Adrenal gland (tissue), 9 donors: ENCODE measurements at regions not wholly inside any gene's neighbourhood (a gene's known extent, or its start where the extent isn't known, plus 50 kb on each side); places are given as distances from the start of the nearest gene placed in this dataset.

Source experiments
- DNase-seq, 7 donors: peaks; one replicate each; pipeline ENCODE4 v3.0.0-alpha.2; 2019 to 2020
- H3K27ac ChIP-seq, 5 donors: fragments of 200-600 bp; sonication (generic) in 4 of 5; 1 replicate in 3 of 5; 2 replicates in 2 of 5; pipeline versions ENCODE4 v1.5.1 to v1.8.0; 2016 to 2020; ENCODE audit warnings: mild to moderate bottlenecking in 1 of 5
- H3K27me3 ChIP-seq: fragments of 200-600 bp; 2 replicates; pipeline ENCODE4 v1.8.0; 2021
- H3K36me3 ChIP-seq, 2 donors: fragments of 200-600 bp; replicated peaks in 1 of 2; 1 replicate in 1 of 2; 2 replicates in 1 of 2; pipeline versions ENCODE4 v1.5.1 to v1.8.0; 2018 to 2022
- H3K4me1 ChIP-seq, 2 donors: fragments of 200-600 bp; replicated peaks in 1 of 2; 1 replicate in 1 of 2; 2 replicates in 1 of 2; pipeline versions ENCODE4 v1.5.1 to v1.8.0; 2018 to 2021
- H3K4me3 ChIP-seq, 4 donors: fragments of 200-600 bp; sonication (generic) in 3 of 4; one replicate each; pipeline ENCODE4 v1.5.1; 2016 to 2018
- H3K9me3 ChIP-seq, 3 donors: fragments of 200-600 bp; sonication (generic) in 1 of 3; replicated peaks in 1 of 3; 1 replicate in 2 of 3; 2 replicates in 1 of 3; pipeline versions ENCODE4 v1.5.1 to v1.8.0; 2016 to 2021
- POLR2A ChIP-seq, 2 donors: fragments of 450-650 bp; IDR thresholded peaks; one replicate each; pipeline ENCODE4 v1.6.1; 2017; ENCODE audit warnings: antibody characterized with exemption in 2 of 2, mild to moderate bottlenecking in 2 of 2, moderate library complexity in 1 of 2
- WGBS, 4 donors: extraction: QIAGEN DNeasy Blood & Tissue Kit in 2 of 4; methylation state at CpG; one replicate each; pipeline versions ENCODE4 v1.1.5 to v1.1.7; 2013 to 2017; 5-methylcytosine and 5-hydroxymethylcytosine counted together
- intact Hi-C, 2 donors: fragments of 100-400 bp; cut with DNase I; formaldehyde crosslinking; loops; one replicate each; pipeline versions ENCODE4 v1.14.1 to v1.15.0; 2022 to 2023
- TF ChIP-seq, protein P1 (sequence below), 6 experiments: fragments of 450-650 bp in 4 of 6; fragments of 200-600 bp in 2 of 6; sonication (generic) in 1 of 6; IDR thresholded peaks; 1 replicate in 5 of 6; 2 replicates in 1 of 6; pipeline versions ENCODE4 v1.5.1 to v1.8.0; 2016 to 2021; ENCODE audit warnings: antibody characterized with exemption in 6 of 6, mild to moderate bottlenecking in 2 of 6, moderate library complexity in 1 of 6
- donor health status: healthy with polysubstance abuse.
- donor health status: Bipolar disorder and iron deficiency.
- donor health status: DM: yes; HTN: yes; CAD: no.
- donor health status: DM: no; HTN: no; CAD: no.
- donor health status: DM: no; HTN: no; CAD: no.

DNA sequence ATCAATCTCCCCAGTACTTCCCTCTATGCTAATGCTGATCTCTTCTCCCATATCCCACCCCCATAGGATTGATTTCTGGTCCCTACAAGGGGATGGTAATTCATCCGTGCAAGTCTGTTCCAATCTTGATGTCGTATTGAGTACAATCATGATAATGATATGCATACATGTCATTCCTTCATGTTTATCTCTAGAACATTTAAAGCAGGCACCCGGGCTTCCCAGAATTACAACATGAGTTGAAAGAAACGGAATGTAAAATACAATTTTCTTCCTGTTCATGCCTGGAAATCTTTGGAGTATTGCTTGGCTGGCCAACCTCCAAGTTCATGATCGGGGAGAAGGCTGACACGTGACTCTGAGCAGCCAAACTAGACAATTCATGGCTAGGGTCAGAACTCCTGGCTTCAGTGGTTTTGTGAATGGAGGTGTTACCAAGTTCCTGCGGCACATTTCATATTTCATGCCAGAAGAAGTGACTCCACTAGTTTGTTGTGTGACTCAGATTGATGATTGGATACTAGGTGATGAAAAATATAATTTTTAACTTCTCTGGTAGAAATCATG is 66.6 kb downstream of the C9orf152 start:
- H3K9me3 ChIP-seq = no peaks in the 10 kb centered on the region
- TF ChIP-seq POLR2A (IDR thresholded peaks at IDR 0.05) = no peak
- TF ChIP-seq, protein P1, sequence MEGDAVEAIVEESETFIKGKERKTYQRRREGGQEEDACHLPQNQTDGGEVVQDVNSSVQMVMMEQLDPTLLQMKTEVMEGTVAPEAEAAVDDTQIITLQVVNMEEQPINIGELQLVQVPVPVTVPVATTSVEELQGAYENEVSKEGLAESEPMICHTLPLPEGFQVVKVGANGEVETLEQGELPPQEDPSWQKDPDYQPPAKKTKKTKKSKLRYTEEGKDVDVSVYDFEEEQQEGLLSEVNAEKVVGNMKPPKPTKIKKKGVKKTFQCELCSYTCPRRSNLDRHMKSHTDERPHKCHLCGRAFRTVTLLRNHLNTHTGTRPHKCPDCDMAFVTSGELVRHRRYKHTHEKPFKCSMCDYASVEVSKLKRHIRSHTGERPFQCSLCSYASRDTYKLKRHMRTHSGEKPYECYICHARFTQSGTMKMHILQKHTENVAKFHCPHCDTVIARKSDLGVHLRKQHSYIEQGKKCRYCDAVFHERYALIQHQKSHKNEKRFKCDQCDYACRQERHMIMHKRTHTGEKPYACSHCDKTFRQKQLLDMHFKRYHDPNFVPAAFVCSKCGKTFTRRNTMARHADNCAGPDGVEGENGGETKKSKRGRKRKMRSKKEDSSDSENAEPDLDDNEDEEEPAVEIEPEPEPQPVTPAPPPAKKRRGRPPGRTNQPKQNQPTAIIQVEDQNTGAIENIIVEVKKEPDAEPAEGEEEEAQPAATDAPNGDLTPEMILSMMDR (IDR thresholded peaks at IDR 0.05) = no peak
- H3K4me1 ChIP-seq = peaks cover 0 to 18% of the 10 kb centered on the region in 2 donors
- H3K27me3 ChIP-seq = no peaks in the 10 kb centered on the region
- H3K36me3 ChIP-seq = no peaks in the 10 kb centered on the region
- no peak overlapping the region for H3K4me3 ChIP-seq
- H3K27ac ChIP-seq = peak overlapping the region in 2 of 5 donors; percentile 45 to 78
- DNase-seq = peak in 6 of 7 donors; percentile 47 to 76 (median 53)
- WGBS, 4 donors = 44 to 54% (median 50%) methylated on average over 7 of the region's 7 CpGs
- intact Hi-C loops = no loop called here

DNA sequence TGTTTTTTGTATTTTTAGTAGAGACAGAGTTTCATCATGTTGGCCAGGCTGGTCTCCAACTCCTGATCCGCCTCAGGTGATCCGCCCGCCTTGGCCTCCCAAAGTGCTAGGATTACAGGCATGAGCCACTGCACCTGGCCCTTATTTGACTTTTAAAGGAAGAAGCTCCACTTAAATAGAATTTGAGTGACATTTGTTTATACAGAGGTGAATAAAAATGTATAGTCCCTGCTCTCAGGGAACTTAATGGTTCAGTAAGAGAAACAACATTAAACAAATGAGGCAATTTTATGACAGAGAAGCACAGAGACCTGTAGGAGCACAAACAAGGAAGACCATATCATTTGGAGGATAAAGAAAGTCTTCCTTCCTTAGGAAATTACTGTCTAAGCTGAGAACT is 65.7 kb downstream of the C9orf152 start:
- Histone ChIP-seq H3K4me3 (no peak overlapping the region), H3K4me1 (peaks cover 0 to 18% of the 10 kb centered on the region in 2 donors), H3K36me3 (no peaks in the 10 kb centered on the region), H3K9me3 (no peaks in the 10 kb centered on the region), H3K27ac (no peak overlapping the region), H3K27me3 (no peaks in the 10 kb centered on the region)
- intact Hi-C loops = no loop called here
- DNase-seq = no peak
- no peak for TF ChIP-seq POLR2A (IDR thresholded peaks at IDR 0.05)
- TF ChIP-seq, protein P1 (IDR thresholded peaks at IDR 0.05) = no peak
- WGBS, 4 donors = 95 to 98% (median 97%) methylated on average over 3 of the region's 3 CpGs

DNA sequence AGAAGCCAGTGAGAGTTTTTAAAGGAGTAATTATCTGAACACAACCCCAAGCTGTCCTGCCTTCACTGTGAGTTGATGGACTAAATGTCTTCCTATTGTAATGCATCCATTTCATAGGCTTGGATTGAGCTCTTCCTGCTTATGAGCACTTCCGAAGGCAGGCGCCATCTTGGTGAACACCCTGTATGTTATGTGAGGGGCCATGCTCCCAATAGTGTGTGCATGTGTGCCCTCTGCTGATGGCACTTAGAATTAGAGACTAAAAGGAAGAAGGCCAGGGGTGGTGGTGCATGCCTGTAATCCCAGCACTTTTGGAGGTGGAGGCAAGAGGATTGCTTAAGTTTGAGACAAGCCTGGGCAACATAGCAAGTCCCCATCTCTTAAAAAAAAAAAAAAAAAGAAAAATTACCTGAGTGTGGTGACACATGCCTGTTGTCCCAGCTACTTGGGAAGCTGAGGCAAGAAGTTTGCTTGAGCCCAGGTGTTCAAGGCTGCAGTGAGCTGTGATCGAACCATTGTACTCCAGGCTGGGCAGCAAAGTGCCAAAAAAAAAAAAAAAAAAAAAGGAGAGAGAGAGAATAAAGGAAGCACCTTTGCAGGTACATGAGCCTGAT is 65.0 kb downstream of the C9orf152 start:
- Histone ChIP-seq H3K27ac (no peak overlapping the region), H3K36me3 (no peaks in the 10 kb centered on the region), H3K4me3 (no peak overlapping the region), H3K27me3 (no peaks in the 10 kb centered on the region), H3K4me1 (peaks cover 0 to 18% of the 10 kb centered on the region in 2 donors), H3K9me3 (no peaks in the 10 kb centered on the region)
- intact Hi-C loops = no loop called here
- TF ChIP-seq POLR2A (IDR thresholded peaks at IDR 0.05) = no peak
- TF ChIP-seq, protein P1 (IDR thresholded peaks at IDR 0.05) = no peak
- DNase-seq = no peak
- 75 to 95% (median 91%) methylated on average over 3 of the region's 3 CpGs for WGBS, 4 donors

DNA sequence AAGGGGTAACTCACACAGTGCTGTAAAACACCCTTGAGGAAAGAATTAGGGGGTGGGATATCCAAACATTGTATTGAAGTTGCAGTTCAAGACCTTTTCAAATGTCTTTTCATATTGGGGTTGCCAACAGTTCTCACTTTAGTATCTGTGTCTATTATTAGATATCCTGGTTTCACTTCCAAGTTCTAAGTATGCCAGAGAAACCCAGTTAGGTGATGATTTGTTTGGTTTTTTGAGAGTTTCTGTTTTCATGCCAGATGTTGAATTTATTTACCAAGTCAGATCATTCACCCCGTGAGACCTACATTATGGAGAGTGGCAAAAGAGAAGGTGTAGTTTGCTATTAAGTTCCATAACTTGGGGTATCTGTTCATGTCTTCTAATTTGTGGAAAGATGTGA is 64.5 kb downstream of the C9orf152 start:
- intact Hi-C loops = no loop called here
- Histone ChIP-seq H3K4me1 (peaks cover 0 to 18% of the 10 kb centered on the region in 2 donors), H3K27ac (peak overlapping the region in 1 of 5 donors; percentile 32), H3K27me3 (no peaks in the 10 kb centered on the region), H3K36me3 (no peaks in the 10 kb centered on the region), H3K4me3 (no peak overlapping the region), H3K9me3 (no peaks in the 10 kb centered on the region)
- TF ChIP-seq, protein P1 (IDR thresholded peaks at IDR 0.05) = no peak
- no peak for TF ChIP-seq POLR2A (IDR thresholded peaks at IDR 0.05)
- no peak for DNase-seq
- 44 to 62% (median 58%) methylated on average over 1 of the region's 1 CpG for WGBS, 4 donors
